ENCODE measurements at regions not wholly inside any gene's neighbourhood (a gene's known extent, or its start where the extent isn't known, plus 50 kb on each side); places are given as distances from the start of the nearest gene placed in this dataset.

DNA sequence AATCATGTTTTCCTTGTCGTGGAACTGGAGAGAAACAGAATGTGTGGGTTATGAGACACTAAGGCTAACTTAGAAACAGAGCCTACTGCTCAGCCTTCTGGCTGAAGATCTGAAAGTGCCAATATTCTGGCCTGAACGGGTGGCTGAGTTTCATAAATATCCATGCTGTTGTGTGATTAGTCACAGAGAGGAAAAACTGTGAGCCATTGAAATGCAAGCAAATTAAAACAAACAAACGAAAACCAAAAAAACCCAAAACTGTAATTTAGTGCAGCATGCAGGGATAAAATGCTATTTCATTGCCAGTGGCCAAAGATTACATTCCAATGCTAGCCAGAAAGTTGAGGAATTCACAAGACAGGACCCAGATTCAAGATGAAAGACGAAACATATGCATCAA, 315.1 kb downstream of the UBE3D start:
- Histone ChIP-seq H3K9me3 (ENCODE audit: control insufficient read depth, low read depth, low read length) (no peaks in the 10 kb centered on the region), H3K27ac (ENCODE audit: low read length) (no peak overlapping the region), H3K36me3 (ENCODE audit: control insufficient read depth, low read depth, low read length) (no peaks in the 10 kb centered on the region), H3K9ac (ENCODE audit: low read length) (no peak overlapping the region), H3K27me3 (ENCODE audit: control insufficient read depth, insufficient read depth, low read length) (no peaks in the 10 kb centered on the region), H3K4me1 (ENCODE audit: control insufficient read depth, low read depth, low read length) (peaks cover 17% of the 10 kb centered on the region), H3K4me3 (ENCODE audit: low read length) (no peak overlapping the region)

DNA sequence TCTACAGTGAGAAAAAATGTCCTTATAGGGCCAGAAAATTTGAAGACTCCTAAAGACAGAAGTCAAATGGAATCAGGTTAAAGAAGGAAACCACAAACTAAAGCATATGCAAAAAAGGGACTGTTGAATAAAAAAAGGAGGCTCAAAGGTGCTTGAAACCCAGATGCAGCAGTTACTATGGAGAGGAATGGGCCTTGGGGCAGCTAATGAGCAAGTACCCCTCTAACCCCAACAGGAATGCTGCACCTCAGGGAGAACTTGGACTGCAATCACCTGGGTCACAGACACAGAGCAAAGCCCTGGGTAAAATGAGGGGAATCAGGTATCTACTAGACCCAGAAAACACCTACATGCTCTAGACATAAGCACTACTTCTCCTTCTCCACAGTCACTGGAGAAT, 313.9 kb downstream of the UBE3D start:
- Histone ChIP-seq H3K4me3 (ENCODE audit: low read length) (no peak overlapping the region), H3K9me3 (ENCODE audit: control insufficient read depth, low read depth, low read length) (no peaks in the 10 kb centered on the region), H3K27ac (ENCODE audit: low read length) (no peak overlapping the region), H3K27me3 (ENCODE audit: control insufficient read depth, insufficient read depth, low read length) (no peaks in the 10 kb centered on the region), H3K36me3 (ENCODE audit: control insufficient read depth, low read depth, low read length) (no peaks in the 10 kb centered on the region), H3K9ac (ENCODE audit: low read length) (no peak overlapping the region), H3K4me1 (ENCODE audit: control insufficient read depth, low read depth, low read length) (peaks cover 17% of the 10 kb centered on the region)

DNA sequence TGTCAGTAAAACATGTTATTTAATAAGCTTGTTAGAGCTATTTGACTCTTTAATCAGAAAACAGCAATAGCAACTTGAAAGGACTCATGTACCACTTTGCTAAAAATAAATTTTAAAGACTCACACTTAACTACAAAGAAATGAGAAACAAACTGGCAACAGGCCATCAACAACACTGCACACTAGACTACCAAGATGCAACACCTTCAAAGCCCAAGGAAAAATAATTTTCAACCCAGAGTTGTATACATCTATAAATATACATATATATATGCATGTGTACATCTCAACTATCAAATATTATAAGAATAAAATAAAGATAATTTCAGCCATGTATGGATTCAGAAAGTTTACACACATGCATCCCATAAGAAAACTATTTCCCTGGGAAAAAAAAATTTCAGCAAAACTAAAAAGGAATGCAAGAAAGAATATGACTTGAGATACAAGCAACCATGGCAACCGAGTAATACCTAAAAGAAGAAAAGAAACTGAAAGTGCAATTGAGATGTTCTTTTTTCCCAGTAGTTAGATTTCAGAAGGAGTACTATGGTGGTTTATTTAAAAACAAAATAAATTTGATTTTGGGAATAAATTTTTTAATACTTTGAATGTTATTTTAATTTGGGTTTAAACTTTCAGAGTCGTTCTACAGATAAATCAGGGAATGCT, 303.8 kb downstream of the UBE3D start:
- no peak overlapping the region for H3K27ac ChIP-seq (ENCODE audit: low read length)
- no peaks in the 10 kb centered on the region for H3K4me1 ChIP-seq (ENCODE audit: control insufficient read depth, low read depth, low read length)
- H3K27me3 ChIP-seq (ENCODE audit: control insufficient read depth, insufficient read depth, low read length) = no peaks in the 10 kb centered on the region
- no peak overlapping the region for H3K4me3 ChIP-seq (ENCODE audit: low read length)
- H3K9me3 ChIP-seq (ENCODE audit: control insufficient read depth, low read depth, low read length) = no peaks in the 10 kb centered on the region
- no peaks in the 10 kb centered on the region for H3K36me3 ChIP-seq (ENCODE audit: control insufficient read depth, low read depth, low read length)
- no peak overlapping the region for H3K9ac ChIP-seq (ENCODE audit: low read length)

DNA sequence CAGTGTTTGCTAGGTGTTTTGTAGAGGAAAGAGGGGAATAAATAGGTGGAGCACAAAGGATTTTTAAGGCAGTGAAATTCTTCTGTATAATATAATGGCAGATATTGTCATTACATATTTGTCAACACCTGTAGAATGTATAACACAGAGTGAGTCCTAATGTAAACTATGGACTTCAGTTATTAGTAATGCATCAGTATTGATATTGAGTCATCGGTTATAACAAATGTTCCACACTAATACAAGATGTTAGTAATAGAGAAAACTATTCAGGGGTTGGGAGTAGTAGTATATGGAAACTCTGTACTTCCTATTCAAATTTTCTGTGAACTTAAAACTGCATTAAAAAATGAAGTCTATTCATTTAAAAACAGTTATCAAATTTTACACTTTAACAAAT, 299.2 kb downstream of the UBE3D start:
- Histone ChIP-seq H3K9me3 (ENCODE audit: control insufficient read depth, low read depth, low read length) (no peaks in the 10 kb centered on the region), H3K9ac (ENCODE audit: low read length) (no peak overlapping the region), H3K4me3 (ENCODE audit: low read length) (no peak overlapping the region), H3K4me1 (ENCODE audit: control insufficient read depth, low read depth, low read length) (peaks cover 7% of the 10 kb centered on the region), H3K27ac (ENCODE audit: low read length) (no peak overlapping the region), H3K36me3 (ENCODE audit: control insufficient read depth, low read depth, low read length) (no peaks in the 10 kb centered on the region), H3K27me3 (ENCODE audit: control insufficient read depth, insufficient read depth, low read length) (no peaks in the 10 kb centered on the region)

DNA sequence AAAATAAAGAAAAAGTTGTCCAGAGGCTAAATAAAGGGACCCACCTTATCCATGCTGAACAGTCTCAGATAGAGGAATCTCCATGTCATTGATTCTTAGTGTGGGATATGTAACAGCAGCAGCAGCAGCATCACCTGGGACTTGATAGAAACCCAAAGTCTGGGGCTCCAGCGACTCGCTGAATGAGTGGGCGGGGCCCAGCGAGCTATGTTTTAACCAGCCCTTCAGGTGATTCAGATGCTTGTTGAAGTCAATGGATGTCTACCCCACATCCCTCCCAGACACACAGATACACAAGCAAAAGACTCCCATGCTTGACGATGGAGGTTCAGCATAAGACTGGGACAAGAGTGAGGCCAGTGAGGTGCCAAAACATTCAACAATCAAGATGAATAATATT, 298.6 kb downstream of the UBE3D start:
- Histone ChIP-seq H3K4me1 (ENCODE audit: control insufficient read depth, low read depth, low read length) (peaks cover 7% of the 10 kb centered on the region), H3K27me3 (ENCODE audit: control insufficient read depth, insufficient read depth, low read length) (no peaks in the 10 kb centered on the region), H3K4me3 (ENCODE audit: low read length) (no peak overlapping the region), H3K36me3 (ENCODE audit: control insufficient read depth, low read depth, low read length) (no peaks in the 10 kb centered on the region), H3K9ac (ENCODE audit: low read length) (no peak overlapping the region), H3K27ac (ENCODE audit: low read length) (no peak overlapping the region), H3K9me3 (ENCODE audit: control insufficient read depth, low read depth, low read length) (no peaks in the 10 kb centered on the region)

DNA sequence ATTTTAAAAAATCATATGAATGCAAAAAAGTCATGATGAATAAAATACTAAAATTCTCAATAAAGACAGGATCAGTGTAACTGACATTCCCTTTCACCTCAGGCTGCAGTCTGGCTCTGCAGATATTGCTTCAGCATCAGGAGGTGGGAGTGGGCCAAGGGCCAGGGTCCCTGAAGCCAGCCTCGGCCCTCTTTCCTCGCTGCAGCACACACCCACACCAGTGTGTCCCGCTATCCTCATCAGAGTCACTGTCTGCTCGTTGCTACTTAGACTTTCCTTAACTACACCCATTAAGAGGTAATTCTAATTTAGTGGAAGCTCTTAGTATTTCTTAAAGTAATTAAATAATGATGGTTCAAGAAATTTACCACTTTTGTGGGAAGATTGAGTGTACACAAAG, 298.2 kb downstream of the UBE3D start:
- Histone ChIP-seq H3K9me3 (ENCODE audit: control insufficient read depth, low read depth, low read length) (no peaks in the 10 kb centered on the region), H3K4me1 (ENCODE audit: control insufficient read depth, low read depth, low read length) (peaks cover 7% of the 10 kb centered on the region), H3K9ac (ENCODE audit: low read length) (no peak overlapping the region), H3K36me3 (ENCODE audit: control insufficient read depth, low read depth, low read length) (no peaks in the 10 kb centered on the region), H3K27ac (ENCODE audit: low read length) (no peak overlapping the region), H3K4me3 (ENCODE audit: low read length) (no peak overlapping the region), H3K27me3 (ENCODE audit: control insufficient read depth, insufficient read depth, low read length) (no peaks in the 10 kb centered on the region)

DNA sequence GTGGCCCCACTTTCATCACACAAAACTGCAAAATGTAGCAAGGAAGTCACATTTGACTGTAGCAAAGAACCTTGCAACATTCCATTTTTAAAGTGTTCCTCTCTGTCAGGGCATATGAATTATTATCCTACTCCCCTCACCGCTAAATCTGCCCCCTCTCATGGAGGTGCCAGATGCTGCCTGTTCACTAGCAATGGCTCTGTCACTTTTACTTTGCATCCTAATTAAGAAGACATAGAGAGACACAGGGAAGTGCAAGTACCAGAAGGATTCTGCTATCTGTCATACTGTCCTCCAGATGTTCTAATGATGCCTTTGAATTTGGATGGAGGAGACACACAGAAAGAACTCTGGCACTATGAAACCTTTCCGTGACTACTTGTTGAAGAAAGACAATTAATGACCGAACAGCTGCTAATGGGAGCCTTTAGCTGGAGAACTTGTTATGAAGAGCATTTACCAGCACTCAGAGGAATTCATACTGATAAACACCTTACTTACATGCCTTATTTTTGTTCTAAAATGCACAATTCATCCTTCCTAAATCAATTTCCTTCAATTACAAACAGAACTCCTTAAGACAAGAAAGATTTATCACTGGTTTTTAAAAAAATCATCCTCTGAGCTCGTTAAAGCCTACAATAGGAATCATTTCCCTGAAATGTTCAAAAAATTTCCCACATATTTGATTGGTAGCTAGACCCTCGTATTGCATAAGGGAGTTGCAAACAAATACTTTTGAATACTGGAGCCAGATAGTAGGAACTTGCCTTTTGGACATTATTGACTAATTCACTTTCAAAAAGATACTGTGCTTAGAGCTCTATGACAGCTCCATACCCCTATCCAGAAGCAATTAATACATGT, 292.6 kb downstream of the UBE3D start:
- Histone ChIP-seq H3K27ac (ENCODE audit: low read length) (no peak overlapping the region), H3K36me3 (ENCODE audit: control insufficient read depth, low read depth, low read length) (no peaks in the 10 kb centered on the region), H3K9ac (ENCODE audit: low read length) (no peak overlapping the region), H3K9me3 (ENCODE audit: control insufficient read depth, low read depth, low read length) (no peaks in the 10 kb centered on the region), H3K27me3 (ENCODE audit: control insufficient read depth, insufficient read depth, low read length) (no peaks in the 10 kb centered on the region), H3K4me1 (ENCODE audit: control insufficient read depth, low read depth, low read length) (peaks cover 17% of the 10 kb centered on the region), H3K4me3 (ENCODE audit: low read length) (no peak overlapping the region)

DNA sequence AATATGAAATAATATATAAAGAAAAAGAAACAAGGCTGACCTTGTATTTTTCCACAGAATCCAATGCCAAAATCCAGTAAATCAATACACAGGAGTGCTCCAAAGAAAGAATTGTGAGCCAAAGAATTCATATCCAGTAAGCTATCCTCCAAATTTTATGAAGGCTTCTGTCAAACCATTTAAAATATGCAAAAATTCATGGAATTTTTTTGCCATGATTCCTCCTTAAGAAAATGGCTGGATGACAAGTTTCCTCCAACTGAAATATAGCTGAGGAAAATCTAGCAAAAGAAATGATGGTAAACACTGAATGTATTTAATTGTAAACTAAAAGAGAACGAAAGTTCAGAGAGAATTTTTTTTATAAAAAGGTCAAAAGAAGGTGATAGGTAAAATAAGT, 290.3 kb downstream of the UBE3D start:
- no peaks in the 10 kb centered on the region for H3K9me3 ChIP-seq (ENCODE audit: control insufficient read depth, low read depth, low read length)
- peaks cover 12% of the 10 kb centered on the region for H3K4me1 ChIP-seq (ENCODE audit: control insufficient read depth, low read depth, low read length)
- H3K4me3 ChIP-seq (ENCODE audit: low read length) = no peak overlapping the region
- no peak overlapping the region for H3K9ac ChIP-seq (ENCODE audit: low read length)
- H3K27ac ChIP-seq (ENCODE audit: low read length) = no peak overlapping the region
- no peaks in the 10 kb centered on the region for H3K36me3 ChIP-seq (ENCODE audit: control insufficient read depth, low read depth, low read length)
- H3K27me3 ChIP-seq (ENCODE audit: control insufficient read depth, insufficient read depth, low read length) = no peaks in the 10 kb centered on the region

DNA sequence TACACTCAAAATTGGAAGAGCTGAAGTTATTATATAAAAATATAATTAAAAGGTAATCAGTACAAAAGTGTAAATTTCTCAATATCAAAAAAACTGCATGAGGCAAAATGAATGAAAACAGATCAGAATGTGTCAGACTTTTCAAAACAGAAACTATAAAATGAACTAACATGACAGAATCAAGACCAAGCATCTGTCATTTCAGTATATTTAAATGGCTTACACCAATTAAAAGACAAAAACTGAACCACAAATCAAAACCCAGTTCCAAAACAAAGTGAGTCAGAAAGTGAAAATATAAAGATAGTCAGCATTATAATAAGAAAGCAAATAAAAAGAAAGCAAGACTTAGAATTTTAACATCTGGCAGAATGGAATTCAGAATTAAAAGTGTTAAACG, 289.7 kb downstream of the UBE3D start:
- no peaks in the 10 kb centered on the region for H3K36me3 ChIP-seq (ENCODE audit: control insufficient read depth, low read depth, low read length)
- no peaks in the 10 kb centered on the region for H3K9me3 ChIP-seq (ENCODE audit: control insufficient read depth, low read depth, low read length)
- no peaks in the 10 kb centered on the region for H3K27me3 ChIP-seq (ENCODE audit: control insufficient read depth, insufficient read depth, low read length)
- peaks cover 12% of the 10 kb centered on the region for H3K4me1 ChIP-seq (ENCODE audit: control insufficient read depth, low read depth, low read length)
- H3K9ac ChIP-seq (ENCODE audit: low read length) = no peak overlapping the region
- H3K4me3 ChIP-seq (ENCODE audit: low read length) = no peak overlapping the region
- H3K27ac ChIP-seq (ENCODE audit: low read length) = no peak overlapping the region

DNA sequence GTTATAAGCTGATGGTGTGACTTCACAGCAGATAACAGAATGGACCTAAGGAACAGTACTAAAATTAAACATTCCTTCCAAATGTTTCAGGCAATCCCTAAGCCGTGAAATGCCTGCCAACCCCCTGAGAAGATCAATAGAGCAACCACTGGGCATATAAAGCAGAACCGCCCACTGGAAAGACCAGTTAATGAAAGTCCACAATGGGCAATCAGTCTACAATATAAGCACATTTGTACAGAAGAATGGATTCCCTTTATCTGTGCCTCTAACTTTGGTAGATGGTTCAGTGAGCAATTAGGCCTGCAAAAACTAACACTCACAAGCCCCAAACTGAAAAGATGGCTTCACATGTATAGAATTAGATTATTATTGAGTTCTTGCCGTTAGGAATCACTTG, 286.6 kb downstream of the UBE3D start:
- no peak overlapping the region for H3K27ac ChIP-seq (ENCODE audit: low read length)
- no peaks in the 10 kb centered on the region for H3K9me3 ChIP-seq (ENCODE audit: control insufficient read depth, low read depth, low read length)
- no peak overlapping the region for H3K4me3 ChIP-seq (ENCODE audit: low read length)
- H3K4me1 ChIP-seq (ENCODE audit: control insufficient read depth, low read depth, low read length) = peaks cover 12% of the 10 kb centered on the region
- no peak overlapping the region for H3K9ac ChIP-seq (ENCODE audit: low read length)
- no peaks in the 10 kb centered on the region for H3K27me3 ChIP-seq (ENCODE audit: control insufficient read depth, insufficient read depth, low read length)
- no peaks in the 10 kb centered on the region for H3K36me3 ChIP-seq (ENCODE audit: control insufficient read depth, low read depth, low read length)

DNA sequence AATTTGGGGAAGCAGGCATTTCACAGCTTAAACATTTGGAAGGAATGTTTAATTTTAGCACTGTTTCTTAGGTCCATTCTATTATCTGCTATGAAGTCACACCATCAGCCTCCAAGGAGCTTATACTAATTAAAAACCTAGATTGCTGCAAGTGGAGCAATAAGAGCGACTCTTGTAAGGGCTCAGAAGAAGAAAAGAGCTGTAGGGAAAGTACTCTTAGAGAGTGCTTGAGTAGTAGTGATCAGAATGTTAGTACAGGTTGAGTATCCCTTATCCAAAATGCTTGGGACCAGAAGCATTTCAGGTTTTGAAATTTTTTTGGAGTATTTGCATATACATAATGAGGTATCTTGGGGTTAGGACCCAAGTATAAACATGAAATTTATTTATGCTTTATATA, 285.3 kb downstream of the UBE3D start:
- H3K9ac ChIP-seq (ENCODE audit: low read length) = no peak overlapping the region
- no peaks in the 10 kb centered on the region for H3K27me3 ChIP-seq (ENCODE audit: control insufficient read depth, insufficient read depth, low read length)
- H3K36me3 ChIP-seq (ENCODE audit: control insufficient read depth, low read depth, low read length) = no peaks in the 10 kb centered on the region
- H3K4me1 ChIP-seq (ENCODE audit: control insufficient read depth, low read depth, low read length) = peaks cover 9% of the 10 kb centered on the region
- H3K9me3 ChIP-seq (ENCODE audit: control insufficient read depth, low read depth, low read length) = no peaks in the 10 kb centered on the region
- H3K27ac ChIP-seq (ENCODE audit: low read length) = no peak overlapping the region
- H3K4me3 ChIP-seq (ENCODE audit: low read length) = no peak overlapping the region
